Loucy (cell line): ENCODE measurements at regions not wholly inside any gene's neighbourhood (a gene's known extent, or its start where the extent isn't known, plus 50 kb on each side); places are given as distances from the start of the nearest gene placed in this dataset.

Experiments
- H2AFZ ChIP-seq: fragments of 200-600 bp; sonication (generic); 2 replicates; pipeline ENCODE4 v1.6.0; 2016; ENCODE audit warnings: antibody characterized with exemption, mild to moderate bottlenecking, low read length, moderate library complexity
- H3F3A ChIP-seq: fragments of 200-600 bp; 2 replicates; pipeline ENCODE4 v1.6.0; 2016; ENCODE audit warnings: antibody characterized with exemption, low read depth, mild to moderate bottlenecking
- H3K27me3 ChIP-seq: fragments of 200-600 bp; sonication (generic); 2 replicates; pipeline ENCODE4 v1.6.1; 2014; ENCODE audit warnings: low read length, mild to moderate bottlenecking; ENCODE audit not compliant: insufficient read depth, poor library complexity, severe bottlenecking
- H3K36me3 ChIP-seq: fragments of 200-600 bp; sonication (generic); 2 replicates; pipeline ENCODE4 v1.6.1; 2016; ENCODE audit warnings: low read length; ENCODE audit not compliant: insufficient read depth
- H3K4me1 ChIP-seq: fragments of 200-600 bp; sonication (generic); 2 replicates; pipeline ENCODE4 v1.5.1; 2014; ENCODE audit warnings: low read length, mild to moderate bottlenecking; ENCODE audit not compliant: insufficient read depth, poor library complexity, severe bottlenecking
- H3K4me2 ChIP-seq: fragments of 200-600 bp; sonication (generic); 2 replicates; pipeline ENCODE4 v1.6.0; 2014; ENCODE audit warnings: antibody characterized with exemption, low read length, low read depth, mild to moderate bottlenecking; ENCODE audit not compliant: poor library complexity, severe bottlenecking
- H3K4me3 ChIP-seq: fragments of 200-600 bp; sonication (generic); 2 replicates; pipeline ENCODE4 v1.5.1; 2014; ENCODE audit warnings: low read length, mild to moderate bottlenecking, mixed read lengths; ENCODE audit not compliant: poor library complexity, severe bottlenecking
- H3K79me2 ChIP-seq: fragments of 200-600 bp; sonication (generic); 2 replicates; pipeline ENCODE4 v1.6.1; 2014; ENCODE audit warnings: low read length; ENCODE audit not compliant: insufficient read depth
- H3K9ac ChIP-seq: fragments of 200-600 bp; sonication (generic); 2 replicates; pipeline ENCODE4 v1.6.0; 2014; ENCODE audit warnings: mild to moderate bottlenecking, low read depth, low read length, moderate library complexity; ENCODE audit not compliant: poor library complexity, severe bottlenecking
- H3K9me2 ChIP-seq: fragments of 200-600 bp; sonication (generic); replicated peaks from 2 replicates; pipeline ENCODE4 v1.6.1; 2016; ENCODE audit warnings: low read depth, low read length, mixed read lengths
- H3K9me3 ChIP-seq: fragments of 200-600 bp; sonication (generic); 2 replicates; pipeline ENCODE4 v1.6.1; 2014; ENCODE audit warnings: mild to moderate bottlenecking, antibody characterized with exemption, low read length, low read depth; ENCODE audit not compliant: insufficient read depth
- H4K20me1 ChIP-seq: fragments of 200-600 bp; sonication (generic); 2 replicates; pipeline ENCODE4 v1.6.0; 2014; ENCODE audit warnings: antibody characterized with exemption, low read length, mild to moderate bottlenecking; ENCODE audit not compliant: insufficient read depth, poor library complexity, severe bottlenecking
- CTCF ChIP-seq: fragments of 200-600 bp; sonication (generic); conservative IDR thresholded peaks from 2 replicates; pipeline ENCODE4 v1.5.1; 2014; ENCODE audit warnings: mild to moderate bottlenecking, antibody characterized with exemption, low read length
- EZH2phosphoT487 ChIP-seq: fragments of 200-600 bp; IDR thresholded peaks from 2 replicates; pipeline ENCODE4 v1.6.1; 2018; ENCODE audit warnings: antibody characterized with exemption, mild to moderate bottlenecking, moderate library complexity, borderline replicate concordance

GRCh38 chr3:13159890-13160289 is 86.7 kb upstream of the IQSEC1 start:
- H3K9ac ChIP-seq: no peak overlapping the region

GRCh38 chr3:13158871-13159270 is 85.6 kb upstream of the IQSEC1 start:
- H3K27me3 ChIP-seq: no peaks in the 10 kb centered on the region
- H3K36me3 ChIP-seq: no peaks in the 10 kb centered on the region
- H3K9ac ChIP-seq: no peak overlapping the region
- no peaks in the 10 kb centered on the region for H3K9me2 ChIP-seq
- no peak overlapping the region for H3K4me3 ChIP-seq
- no peak for TF ChIP-seq EZH2phosphoT487
- no peak for TF ChIP-seq CTCF
- no peak overlapping the region for H3K4me2 ChIP-seq
- H3K79me2 ChIP-seq: no peaks in the 10 kb centered on the region
- H4K20me1 ChIP-seq: no peaks in the 10 kb centered on the region
- H3K9me3 ChIP-seq: no peaks in the 10 kb centered on the region
- H3K4me1 ChIP-seq: peaks cover 25% of the 10 kb centered on the region
- no peaks in the 10 kb centered on the region for H3F3A ChIP-seq
- no peak overlapping the region for H2AFZ ChIP-seq

More at GRCh38 chr3:13159890-13160289, 86.7 kb upstream of the IQSEC1 start:
- H3K4me2 ChIP-seq: no peak overlapping the region
- no peak overlapping the region for H3K4me3 ChIP-seq
- no peak overlapping the region for H2AFZ ChIP-seq
- H3F3A ChIP-seq: no peaks in the 10 kb centered on the region
- no peaks in the 10 kb centered on the region for H3K27me3 ChIP-seq
- no peaks in the 10 kb centered on the region for H3K9me2 ChIP-seq
- TF ChIP-seq EZH2phosphoT487 (no peak), CTCF (no peak)
- H4K20me1 ChIP-seq: no peaks in the 10 kb centered on the region
- H3K9me3 ChIP-seq: no peaks in the 10 kb centered on the region
- H3K36me3 ChIP-seq: no peaks in the 10 kb centered on the region
- H3K79me2 ChIP-seq: no peaks in the 10 kb centered on the region
- H3K4me1 ChIP-seq: peaks cover 25% of the 10 kb centered on the region

- H4K20me1 ChIP-seq: no peaks in the 10 kb centered on the region
- H3K4me2 ChIP-seq: no peak overlapping the region
These were observed 85.2 kb upstream of the IQSEC1 start for GRCh38 chr3:13158408-13158807.

More at GRCh38 chr3:13158408-13158807, 85.2 kb upstream of the IQSEC1 start:
- H3K9me3 ChIP-seq: no peaks in the 10 kb centered on the region
- peaks cover 25% of the 10 kb centered on the region for H3K4me1 ChIP-seq
- no peaks in the 10 kb centered on the region for H3K9me2 ChIP-seq
- H3F3A ChIP-seq: no peaks in the 10 kb centered on the region
- TF ChIP-seq CTCF (no peak), EZH2phosphoT487 (no peak)
- H2AFZ ChIP-seq: no peak overlapping the region
- no peaks in the 10 kb centered on the region for H3K79me2 ChIP-seq
- H3K27me3 ChIP-seq: no peaks in the 10 kb centered on the region
- H3K4me3 ChIP-seq: no peak overlapping the region
- no peaks in the 10 kb centered on the region for H3K36me3 ChIP-seq
- H3K9ac ChIP-seq: no peak overlapping the region
